Effector memory CD4-positive, alpha-beta T cell (primary cell): ENCODE measurements at regions not wholly inside any gene's neighbourhood (a gene's known extent, or its start where the extent isn't known, plus 50 kb on each side); places are given as distances from the start of the nearest gene placed in this dataset.

ENCODE experiments used
- DNase-seq, 3 donors: peaks; one replicate each; pipeline ENCODE4 v3.0.0-alpha.2; 2020
- H3K27ac ChIP-seq: 2 replicates; pipeline ENCODE4 v1.7.0; 2013; ENCODE audit warnings: mild to moderate bottlenecking, low read length, moderate library complexity; ENCODE audit not compliant: insufficient read depth, poor library complexity, severe bottlenecking
- H3K27me3 ChIP-seq: replicated peaks from 2 replicates; pipeline ENCODE4 v1.7.0; 2013; ENCODE audit warnings: mild to moderate bottlenecking, low read length; ENCODE audit not compliant: insufficient read depth, control insufficient read depth, poor library complexity, severe bottlenecking
- H3K36me3 ChIP-seq: 2 replicates; pipeline ENCODE4 v1.7.0; 2013; ENCODE audit warnings: mild to moderate bottlenecking, low read length, moderate library complexity; ENCODE audit not compliant: control insufficient read depth, insufficient read depth
- H3K4me1 ChIP-seq: 2 replicates; pipeline ENCODE4 v1.7.0; 2013; ENCODE audit warnings: low read length, mild to moderate bottlenecking; ENCODE audit not compliant: control insufficient read depth, insufficient read depth, poor library complexity, severe bottlenecking
- H3K4me3 ChIP-seq: 2 replicates; pipeline ENCODE4 v1.7.0; 2013; ENCODE audit warnings: low read length, low read depth, mild to moderate bottlenecking; ENCODE audit not compliant: insufficient read depth, poor library complexity, severe bottlenecking
- H3K9me3 ChIP-seq: 2 replicates; pipeline ENCODE4 v1.7.0; 2013; ENCODE audit warnings: mild to moderate bottlenecking, low read length, moderate library complexity; ENCODE audit not compliant: control insufficient read depth

DNA sequence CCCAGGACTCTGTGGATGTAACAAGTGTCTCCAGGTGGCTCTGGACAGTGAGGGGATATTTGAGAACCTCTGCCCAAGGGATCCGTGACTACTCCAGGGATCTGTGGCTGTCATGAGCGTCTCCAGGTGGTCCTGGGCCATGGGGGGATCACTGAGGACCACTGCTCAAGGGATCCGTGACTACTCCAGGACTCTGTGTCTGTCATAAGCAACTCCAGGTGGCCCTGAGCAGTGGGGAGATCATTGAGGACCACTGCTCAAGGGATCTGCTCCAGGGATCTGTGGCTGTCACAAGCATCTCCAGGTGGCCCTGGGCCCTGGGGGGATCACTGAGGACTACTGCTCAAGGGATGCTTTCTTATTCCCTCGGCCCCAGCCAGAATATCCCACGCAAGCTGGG is 133.2 kb upstream of the ADARB2 start:
- H3K27me3 ChIP-seq = no peaks in the 10 kb centered on the region
- H3K27ac ChIP-seq = no peak overlapping the region
- H3K4me1 ChIP-seq = no peaks in the 10 kb centered on the region
- DNase-seq = no peak
- H3K9me3 ChIP-seq = no peaks in the 10 kb centered on the region
- H3K36me3 ChIP-seq = no peaks in the 10 kb centered on the region
- H3K4me3 ChIP-seq = no peak overlapping the region

DNA sequence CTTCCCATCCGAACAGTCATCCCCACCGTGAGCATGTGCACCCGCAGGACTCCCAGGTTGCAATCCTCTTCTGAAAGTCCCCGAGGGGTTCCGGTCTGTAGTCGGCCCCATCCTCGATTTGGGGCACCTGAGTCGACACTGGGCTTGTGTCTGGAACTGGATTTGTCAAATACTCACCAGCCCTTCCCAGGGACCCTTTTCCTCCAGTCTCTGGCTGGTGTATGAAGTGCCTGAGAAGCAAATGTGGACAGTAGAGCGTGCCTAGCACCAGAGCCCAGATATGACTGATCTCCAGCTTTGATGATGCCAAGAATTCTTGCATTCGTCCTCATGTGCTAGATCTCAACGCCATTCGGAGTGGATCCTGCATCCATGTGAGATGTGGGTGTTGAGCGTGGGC is 132.5 kb upstream of the ADARB2 start:
- no peak overlapping the region for H3K4me3 ChIP-seq
- H3K27me3 ChIP-seq = no peaks in the 10 kb centered on the region
- H3K4me1 ChIP-seq = no peaks in the 10 kb centered on the region
- no peaks in the 10 kb centered on the region for H3K9me3 ChIP-seq
- H3K27ac ChIP-seq = no peak overlapping the region
- no peaks in the 10 kb centered on the region for H3K36me3 ChIP-seq
- no peak for DNase-seq

DNA sequence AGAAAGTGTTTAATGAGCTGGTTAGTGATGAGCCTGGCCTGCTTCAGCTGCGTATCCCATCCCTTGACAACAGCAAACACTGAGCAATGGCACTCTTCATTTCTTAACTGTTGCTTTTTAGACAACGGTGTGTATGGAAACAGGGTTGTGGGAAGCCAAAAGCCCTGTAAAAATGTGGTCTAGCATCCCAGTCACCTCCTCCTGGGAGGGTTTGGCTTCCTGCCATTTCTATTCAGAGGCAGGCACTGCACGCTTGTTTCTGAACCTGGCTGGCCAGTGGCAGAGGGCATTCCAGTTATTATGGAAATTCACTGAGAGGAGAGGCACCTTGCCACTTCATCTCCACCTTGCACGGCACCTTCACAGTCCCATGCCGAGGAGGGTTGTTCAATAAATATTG is 123.0 kb upstream of the ADARB2 start:
- no peak for DNase-seq
- no peak overlapping the region for H3K4me3 ChIP-seq
- no peak overlapping the region for H3K27ac ChIP-seq
- no peaks in the 10 kb centered on the region for H3K4me1 ChIP-seq
- no peaks in the 10 kb centered on the region for H3K27me3 ChIP-seq
- H3K36me3 ChIP-seq = no peaks in the 10 kb centered on the region
- H3K9me3 ChIP-seq = no peaks in the 10 kb centered on the region

DNA sequence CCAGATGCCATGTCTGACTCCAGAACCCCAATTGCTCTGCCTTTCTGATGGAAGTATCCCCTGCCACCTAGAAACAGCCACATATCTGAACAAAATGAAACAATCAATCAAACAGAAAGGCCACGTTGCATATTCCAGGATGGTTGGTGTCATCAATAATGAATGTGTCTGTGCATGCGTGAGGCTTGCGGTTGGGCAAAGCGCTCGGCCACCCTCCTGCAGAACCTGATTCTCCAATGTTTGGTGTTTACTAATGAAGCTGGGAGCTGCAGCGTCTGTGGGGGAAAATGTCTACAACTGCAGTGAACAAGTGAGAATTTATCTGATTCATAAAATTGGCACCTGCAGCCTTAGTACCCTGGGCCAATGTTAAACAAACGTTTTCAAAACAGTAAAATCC is 121.2 kb upstream of the ADARB2 start:
- no peaks in the 10 kb centered on the region for H3K36me3 ChIP-seq
- no peak for DNase-seq
- no peaks in the 10 kb centered on the region for H3K27me3 ChIP-seq
- no peaks in the 10 kb centered on the region for H3K9me3 ChIP-seq
- no peak overlapping the region for H3K27ac ChIP-seq
- no peaks in the 10 kb centered on the region for H3K4me1 ChIP-seq
- no peak overlapping the region for H3K4me3 ChIP-seq

DNA sequence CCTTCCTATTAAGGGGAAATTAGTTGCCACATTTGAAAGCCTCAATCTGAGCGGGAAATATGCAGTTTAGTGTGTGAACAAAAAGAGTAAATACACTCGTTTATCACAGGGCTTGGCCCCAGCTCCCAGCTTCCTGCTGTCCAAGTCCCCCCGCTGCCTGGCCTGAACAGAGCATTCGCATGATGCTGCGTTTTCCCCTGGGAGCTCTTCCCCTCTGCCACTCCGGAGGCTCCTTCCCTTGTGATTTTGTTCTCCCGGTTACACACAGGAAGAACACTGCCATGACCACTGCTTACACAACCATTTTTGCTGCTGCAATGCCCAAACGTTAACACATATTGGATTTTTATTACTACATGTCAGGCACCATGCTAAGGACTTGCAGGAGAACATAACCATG is 120.7 kb upstream of the ADARB2 start:
- no peak overlapping the region for H3K27ac ChIP-seq

DNA sequence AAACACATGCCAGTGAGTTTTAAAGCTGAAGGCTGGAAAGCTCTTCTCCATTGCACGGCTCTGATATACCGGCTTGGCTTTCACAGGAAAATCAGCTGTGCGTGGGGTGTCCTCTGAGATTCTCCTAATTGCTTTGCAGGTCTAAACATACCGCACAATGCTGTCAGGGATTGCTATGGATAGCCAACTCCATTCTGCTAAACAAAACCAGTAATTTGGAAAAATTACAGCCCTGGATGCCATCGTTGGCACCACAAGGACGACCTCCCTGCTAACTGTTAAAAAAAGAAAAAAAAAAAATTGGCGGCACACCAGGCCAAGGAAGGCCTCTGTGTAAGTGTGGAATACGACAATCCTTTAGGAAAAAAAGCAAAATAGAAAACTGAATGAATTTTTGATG is 118.6 kb upstream of the ADARB2 start:
- Histone ChIP-seq H3K36me3 (no peaks in the 10 kb centered on the region), H3K27me3 (no peaks in the 10 kb centered on the region), H3K4me3 (no peak overlapping the region), H3K9me3 (no peaks in the 10 kb centered on the region), H3K27ac (no peak overlapping the region), H3K4me1 (no peaks in the 10 kb centered on the region)
- no peak for DNase-seq

More for the DNA sequence above, 120.7 kb upstream of the ADARB2 start:
- no peaks in the 10 kb centered on the region for H3K27me3 ChIP-seq
- H3K9me3 ChIP-seq = no peaks in the 10 kb centered on the region
- no peak overlapping the region for H3K4me3 ChIP-seq
- no peaks in the 10 kb centered on the region for H3K36me3 ChIP-seq
- no peaks in the 10 kb centered on the region for H3K4me1 ChIP-seq
- no peak for DNase-seq

DNA sequence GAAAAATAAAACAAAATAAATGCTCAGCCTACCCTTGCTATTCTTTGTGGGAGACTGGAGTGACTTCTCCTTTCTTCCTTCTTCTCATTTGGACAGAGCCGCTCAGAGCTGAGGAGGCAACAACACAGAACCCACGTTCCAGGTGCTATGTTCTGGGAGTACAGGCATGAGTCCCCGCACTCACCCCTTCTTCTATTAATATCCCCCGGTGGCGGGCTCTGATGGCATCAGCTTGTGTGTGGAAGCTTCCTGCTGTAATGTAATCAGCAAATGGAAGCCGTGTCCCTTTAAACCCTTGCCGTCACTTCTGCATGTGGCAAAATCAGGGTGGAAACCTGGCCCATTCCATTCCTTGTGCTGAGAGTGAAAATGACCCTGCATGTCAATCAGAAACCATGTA is 116.9 kb upstream of the ADARB2 start:
- Histone ChIP-seq H3K4me3 (no peak overlapping the region), H3K4me1 (no peaks in the 10 kb centered on the region), H3K36me3 (no peaks in the 10 kb centered on the region), H3K27me3 (no peaks in the 10 kb centered on the region), H3K9me3 (no peaks in the 10 kb centered on the region), H3K27ac (no peak overlapping the region)
- no peak for DNase-seq

DNA sequence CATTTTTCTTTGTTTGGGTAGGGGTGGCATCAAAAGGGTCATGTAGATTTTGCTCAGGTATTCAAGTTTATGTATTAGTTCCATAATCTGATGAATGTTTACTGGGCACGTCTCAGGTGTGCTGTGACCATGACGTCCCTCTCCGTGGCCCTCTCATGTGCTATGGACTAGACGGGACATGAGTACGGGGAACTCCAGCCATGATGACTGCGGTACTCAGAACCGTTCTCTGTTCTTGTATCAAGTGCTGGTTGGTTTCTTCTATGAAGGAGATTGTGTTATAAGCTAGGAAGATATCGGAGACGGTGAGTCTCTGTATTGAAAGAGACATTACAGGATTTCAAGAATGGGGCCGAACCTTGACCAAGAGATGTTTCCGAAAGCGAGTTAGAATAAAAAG is 116.5 kb upstream of the ADARB2 start:
- no peaks in the 10 kb centered on the region for H3K27me3 ChIP-seq
- H3K9me3 ChIP-seq = no peaks in the 10 kb centered on the region
- H3K27ac ChIP-seq = no peak overlapping the region
- H3K4me1 ChIP-seq = no peaks in the 10 kb centered on the region
- no peak for DNase-seq
- H3K4me3 ChIP-seq = no peak overlapping the region
- no peaks in the 10 kb centered on the region for H3K36me3 ChIP-seq

DNA sequence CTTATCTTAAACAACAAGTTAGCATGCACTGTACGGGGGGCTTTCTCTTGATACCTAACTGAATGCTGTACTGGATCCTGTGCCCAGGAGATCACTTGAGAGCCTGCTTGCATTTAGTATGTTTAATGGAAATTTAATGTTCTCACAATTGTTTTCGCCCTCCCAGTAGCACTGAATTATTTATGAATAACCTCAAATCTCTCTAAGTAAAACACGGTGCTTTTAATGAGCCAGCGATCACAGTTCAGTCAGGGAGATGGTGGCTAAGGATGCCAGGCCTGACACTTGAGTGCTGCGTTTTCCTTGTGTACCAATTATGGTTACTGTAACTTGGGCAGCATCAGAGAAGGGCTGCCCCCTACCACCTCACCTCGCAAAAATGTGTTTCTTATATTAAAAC is 115.5 kb upstream of the ADARB2 start:
- Histone ChIP-seq H3K9me3 (no peaks in the 10 kb centered on the region), H3K4me3 (no peak overlapping the region), H3K27me3 (no peaks in the 10 kb centered on the region), H3K27ac (no peak overlapping the region), H3K4me1 (no peaks in the 10 kb centered on the region), H3K36me3 (no peaks in the 10 kb centered on the region)
- no peak for DNase-seq

DNA sequence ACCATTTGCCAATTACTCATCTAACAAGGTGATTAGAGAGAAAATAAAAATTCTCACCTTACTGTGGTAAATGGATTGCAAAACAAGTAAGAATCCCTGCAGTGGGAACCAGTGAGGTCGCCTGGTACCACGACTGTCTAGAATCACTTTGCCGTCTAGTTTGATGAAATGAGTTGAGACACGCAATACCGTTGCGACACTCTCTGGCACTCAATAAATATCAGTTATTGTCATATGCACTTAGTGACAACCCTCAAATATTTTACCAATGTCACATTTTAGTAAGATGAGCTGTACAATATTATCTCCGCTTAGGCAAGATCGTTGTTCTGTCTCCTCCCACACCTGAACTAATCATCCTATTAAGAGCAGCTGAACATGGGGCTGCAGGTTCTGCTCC is 114.4 kb upstream of the ADARB2 start:
- Histone ChIP-seq H3K9me3 (no peaks in the 10 kb centered on the region), H3K4me3 (no peak overlapping the region), H3K4me1 (no peaks in the 10 kb centered on the region), H3K36me3 (no peaks in the 10 kb centered on the region), H3K27ac (no peak overlapping the region), H3K27me3 (no peaks in the 10 kb centered on the region)
- DNase-seq = no peak

DNA sequence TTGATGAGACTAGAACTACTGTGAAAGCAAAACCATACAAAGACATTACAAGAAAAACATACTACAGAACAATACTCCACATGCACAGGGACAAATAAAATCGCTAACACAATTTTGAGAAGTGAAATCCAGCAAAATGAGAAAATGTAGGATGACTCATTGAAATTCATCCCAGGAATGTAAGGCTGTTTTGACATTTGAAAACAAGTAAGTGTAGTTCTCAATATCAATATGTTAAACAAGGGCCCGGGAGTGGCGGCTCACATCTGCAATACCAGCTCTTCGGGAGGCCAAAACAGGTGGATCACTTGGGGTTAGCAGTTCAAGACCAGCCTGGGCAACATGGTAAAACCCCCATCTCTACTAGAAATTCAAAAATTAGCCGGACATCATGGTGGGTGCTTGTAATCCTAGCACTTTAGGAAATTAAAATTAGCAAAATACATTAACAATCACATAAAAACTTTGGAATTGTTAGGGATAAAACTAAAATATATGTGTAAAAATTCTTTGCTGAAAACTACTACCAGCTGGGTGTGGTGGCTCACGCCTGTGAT is 113.7 kb upstream of the ADARB2 start:
- no peaks in the 10 kb centered on the region for H3K27me3 ChIP-seq
- no peaks in the 10 kb centered on the region for H3K9me3 ChIP-seq

More for the DNA sequence above, 113.7 kb upstream of the ADARB2 start:
- Histone ChIP-seq H3K27ac (no peak overlapping the region), H3K36me3 (no peaks in the 10 kb centered on the region), H3K4me1 (no peaks in the 10 kb centered on the region), H3K4me3 (no peak overlapping the region)
- no peak for DNase-seq
